Stimulated activated naive CD4-positive, alpha-beta T cell treated with Interleukin-2 at 50 U/mL for 16 hours (primary cell): ENCODE measurements at regions not wholly inside any gene's neighbourhood (a gene's known extent, or its start where the extent isn't known, plus 50 kb on each side); places are given as distances from the start of the nearest gene placed in this dataset.

Source experiments
- DNase-seq: peaks from one replicate; lab custom pipeline; 2025; lab: John Stamatoyannopoulos, UW

DNA sequence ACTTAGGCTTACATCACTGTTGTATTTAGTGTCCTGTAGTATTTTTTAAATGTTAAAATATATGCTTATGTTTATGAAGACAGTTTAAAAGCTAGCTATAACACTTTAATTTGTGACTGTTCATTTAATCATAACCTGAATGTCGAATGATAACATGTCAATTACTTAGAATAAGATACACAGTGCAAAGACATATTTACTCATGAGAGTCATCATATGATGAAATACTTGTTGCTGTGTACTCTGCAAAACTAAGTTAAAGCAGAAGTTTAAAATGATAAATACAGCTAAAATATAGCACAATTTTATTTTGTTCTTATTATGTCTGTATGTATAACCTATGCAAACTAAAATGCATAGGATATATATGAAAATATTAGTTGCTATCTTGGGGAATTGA, 497.4 kb downstream of the FSCB start:
- DNase-seq, result no peak

DNA sequence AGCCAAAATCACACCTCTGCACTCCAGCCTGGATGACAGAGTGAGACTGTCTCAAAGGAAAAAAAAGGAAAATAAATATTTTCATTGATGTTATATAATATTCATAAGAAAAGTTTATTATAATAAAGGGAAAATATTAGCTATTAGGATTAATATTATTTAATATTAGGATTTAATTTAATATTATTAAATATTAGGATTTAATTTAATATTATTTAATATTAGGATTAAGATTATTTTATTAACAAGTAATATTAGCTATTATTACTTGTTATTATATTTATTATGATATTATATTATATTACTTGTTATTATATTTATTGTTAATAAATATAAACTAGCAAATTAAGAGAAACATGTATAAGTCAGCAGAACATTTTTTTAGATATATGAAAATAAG, 518.1 kb downstream of the FSCB start:
- no peak for DNase-seq

DNA sequence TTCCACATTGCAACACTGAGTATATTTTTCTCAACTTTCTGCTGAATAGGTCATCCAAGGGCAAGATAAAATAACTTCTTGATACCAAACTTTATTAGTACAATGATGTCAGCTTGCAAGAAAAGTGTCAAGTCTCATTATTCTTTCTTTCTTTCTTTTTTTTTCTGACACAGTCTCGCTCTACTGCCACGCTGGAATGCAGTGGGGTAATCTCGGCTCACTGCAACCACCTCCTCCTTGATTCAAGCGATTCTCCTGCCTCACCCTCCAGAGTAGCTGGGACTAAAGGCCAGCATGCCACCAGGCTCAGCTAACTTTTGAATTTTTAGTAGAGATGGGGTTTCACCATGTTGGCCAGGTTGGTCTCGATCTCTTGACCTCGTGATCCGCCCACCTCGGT, 523.4 kb downstream of the FSCB start:
- DNase-seq, result no peak

DNA sequence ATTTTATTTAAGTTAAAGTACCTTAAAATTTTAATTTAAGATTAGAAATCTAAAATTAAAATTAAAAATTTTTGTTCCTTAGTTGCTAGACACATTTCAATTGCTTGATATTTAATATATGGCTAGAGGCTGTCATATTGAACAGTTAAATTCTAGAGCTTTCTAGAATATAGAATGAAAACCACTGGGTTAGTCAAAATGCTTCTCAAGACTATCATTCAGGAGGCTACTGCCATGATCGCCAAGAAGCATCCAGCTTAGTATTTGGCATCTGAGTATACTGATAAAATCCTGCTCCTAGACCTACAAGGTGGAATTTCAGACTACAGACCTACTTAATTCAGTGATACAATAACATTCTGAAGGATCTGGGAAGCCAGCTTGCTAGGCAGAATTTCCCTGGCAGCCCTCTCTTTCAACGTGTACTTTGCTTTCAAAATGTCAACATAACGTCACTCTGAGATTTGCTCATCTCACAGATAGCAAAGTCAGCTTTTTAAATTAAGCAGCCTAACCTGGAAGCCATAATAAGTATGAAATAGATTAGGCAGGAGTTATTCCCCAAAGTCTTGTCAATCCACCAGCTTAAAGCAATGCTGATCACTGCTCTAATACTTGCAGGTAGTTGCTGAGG, 525.8 kb downstream of the FSCB start:
- no peak for DNase-seq

DNA sequence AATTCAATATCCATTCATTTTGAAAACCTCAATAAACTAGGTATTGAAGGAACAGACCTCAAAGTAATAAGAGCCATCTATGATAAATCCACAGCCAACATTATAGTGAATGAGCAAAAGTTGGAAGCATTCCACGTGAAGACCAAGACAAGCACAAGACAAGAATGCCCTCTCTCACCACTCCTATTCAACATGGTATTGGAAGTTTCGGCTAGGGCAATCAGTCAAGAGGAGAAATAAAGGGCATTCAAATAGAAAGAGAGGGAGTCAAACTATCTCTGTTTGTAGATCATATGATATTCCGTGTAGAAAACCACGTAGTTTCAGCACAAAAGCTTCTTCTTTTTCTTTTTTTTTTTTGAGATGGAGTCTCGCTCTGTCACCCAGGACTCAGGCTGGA, 550.3 kb downstream of the FSCB start:
- DNase-seq, result no peak

DNA sequence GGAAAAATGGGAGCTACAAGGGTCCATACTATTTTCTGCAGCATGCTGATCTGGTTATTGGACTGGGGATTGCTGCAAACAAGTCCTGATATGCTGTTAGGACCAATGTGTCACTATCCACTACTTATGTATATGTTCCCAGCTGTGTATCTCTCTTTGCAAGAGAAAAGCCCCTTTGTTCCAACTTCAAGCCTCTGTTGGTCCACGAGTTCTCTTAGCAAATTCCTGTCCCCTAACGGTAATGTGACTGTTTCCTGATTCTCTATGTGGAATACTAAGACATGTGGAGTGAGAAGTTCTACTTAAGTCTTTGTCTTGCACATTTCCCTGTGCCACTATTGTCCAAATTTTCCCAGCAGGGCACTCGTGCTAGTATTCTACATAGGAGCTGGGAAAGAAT, 557.7 kb downstream of the FSCB start:
- DNase-seq, result no peak

DNA sequence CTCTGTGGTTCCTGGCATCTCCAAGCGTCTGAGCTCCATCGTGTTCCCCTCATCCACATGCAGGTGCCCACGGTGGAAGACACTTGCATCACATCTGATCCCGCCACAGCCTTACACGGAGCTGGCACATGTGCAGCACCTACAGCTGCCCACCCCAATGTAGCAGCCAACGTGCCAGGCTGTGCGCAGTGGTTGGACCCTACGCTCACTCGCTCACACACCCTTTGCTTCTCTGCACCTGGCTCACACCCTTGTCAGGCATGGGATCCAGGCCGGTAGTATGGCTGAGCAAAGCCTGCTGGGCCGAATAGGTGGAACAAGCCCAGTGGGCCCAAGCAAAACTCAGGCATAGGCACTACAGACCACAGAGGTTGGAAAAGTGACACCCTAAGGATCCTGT, 567.2 kb downstream of the FSCB start:
- DNase-seq, result no peak

DNA sequence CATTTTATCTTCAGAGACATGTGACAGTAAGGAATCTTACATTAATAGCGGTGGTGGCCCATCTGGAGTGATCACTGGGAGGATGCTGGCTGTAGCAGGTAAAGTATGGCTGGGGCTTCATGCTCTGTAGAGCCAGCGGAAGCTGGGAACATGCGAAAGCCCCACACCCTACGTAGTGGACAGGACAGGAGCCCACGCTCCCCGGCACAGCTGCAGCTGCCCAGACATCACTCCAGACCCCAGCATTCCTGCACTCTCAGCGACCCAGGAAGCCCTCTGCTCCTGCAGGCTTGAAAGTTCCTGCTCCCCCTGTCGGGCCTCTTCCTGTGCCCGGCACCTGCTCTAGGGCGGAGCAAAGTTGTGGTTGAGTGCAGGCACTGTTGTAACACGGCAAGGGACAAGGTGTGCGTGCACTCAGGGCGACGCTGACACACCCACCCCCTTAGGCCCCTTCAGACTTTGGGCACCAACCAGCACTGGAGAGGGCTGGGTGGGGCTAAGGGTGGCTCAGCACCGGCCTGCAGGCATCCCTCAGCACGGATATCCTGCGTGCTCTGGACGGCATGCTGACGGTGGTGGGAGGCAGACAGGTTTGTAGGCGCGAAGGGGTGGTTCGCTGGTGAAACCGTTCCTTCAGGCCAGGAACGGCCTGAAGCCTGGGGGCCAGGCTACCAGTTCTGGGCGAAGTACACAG, 568.3 kb downstream of the FSCB start:
- DNase-seq, result no peak

DNA sequence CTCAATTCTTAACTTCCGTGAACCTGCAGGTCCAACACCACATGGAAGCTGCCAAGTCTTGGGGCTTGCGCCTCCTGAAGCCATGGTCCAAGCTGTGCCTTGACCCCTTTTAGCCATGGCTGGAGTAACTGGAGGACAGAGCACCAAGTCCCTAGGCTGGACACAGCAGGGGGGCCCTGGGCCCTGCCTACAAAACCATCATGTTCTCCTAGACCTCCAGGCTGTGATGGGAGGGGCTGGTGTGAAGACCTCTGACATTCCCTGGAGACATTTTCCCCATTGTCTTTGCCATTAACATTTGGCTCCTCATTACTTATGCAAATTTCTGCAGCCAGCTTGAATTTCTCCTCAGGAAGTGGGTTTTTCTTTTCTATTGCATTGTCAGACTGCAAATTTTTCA, 570.1 kb downstream of the FSCB start:
- no peak for DNase-seq

DNA sequence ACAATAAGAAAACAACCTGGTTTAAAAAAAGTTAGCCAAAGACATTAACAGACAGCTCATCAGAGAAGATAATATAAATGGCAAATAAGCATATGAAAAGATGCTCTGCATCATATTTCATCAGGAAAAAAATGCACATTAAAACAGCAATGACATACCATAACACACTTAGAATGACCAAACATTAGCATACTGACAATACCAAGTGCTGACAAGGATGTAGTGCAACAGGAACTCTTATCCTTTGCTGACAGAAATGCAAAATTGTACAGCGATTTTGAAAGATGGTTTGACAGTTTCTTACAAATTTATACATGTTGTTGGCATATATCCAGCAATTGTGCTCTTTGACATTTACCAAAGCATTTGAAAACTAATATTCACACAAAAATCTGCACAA, 573.0 kb downstream of the FSCB start:
- DNase-seq, result no peak

DNA sequence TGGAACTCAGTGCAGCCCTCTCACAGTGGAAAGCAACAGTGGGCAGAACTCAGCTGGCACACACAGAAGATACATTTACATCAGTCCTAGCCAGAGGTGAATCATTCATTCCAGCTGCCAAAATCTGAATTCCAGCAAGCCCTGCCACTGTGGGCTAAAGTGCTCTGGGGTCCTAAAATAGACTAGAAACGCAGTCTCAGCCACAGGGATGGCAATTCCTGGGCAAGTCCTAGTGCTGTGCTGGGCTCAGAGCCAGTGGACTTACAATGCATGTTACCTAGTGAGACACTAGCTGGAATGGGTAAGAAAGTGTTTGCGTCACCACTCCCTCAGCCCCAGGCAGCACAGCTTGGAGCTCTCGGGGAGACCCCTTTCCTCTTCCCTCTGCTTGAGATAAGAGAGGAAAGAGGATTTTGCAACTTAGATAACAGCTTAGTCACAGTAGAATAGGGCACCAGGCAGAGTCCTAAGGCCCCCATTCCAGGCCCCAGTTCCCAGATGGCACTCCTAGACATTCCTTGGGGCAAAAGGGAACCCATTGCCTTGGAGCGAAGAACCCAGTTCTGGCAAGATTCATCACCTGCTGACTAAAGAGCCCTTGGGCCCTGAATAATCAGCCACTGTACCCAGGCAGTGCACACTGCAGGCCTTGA, 592.9 kb downstream of the FSCB start:
- no peak for DNase-seq

DNA sequence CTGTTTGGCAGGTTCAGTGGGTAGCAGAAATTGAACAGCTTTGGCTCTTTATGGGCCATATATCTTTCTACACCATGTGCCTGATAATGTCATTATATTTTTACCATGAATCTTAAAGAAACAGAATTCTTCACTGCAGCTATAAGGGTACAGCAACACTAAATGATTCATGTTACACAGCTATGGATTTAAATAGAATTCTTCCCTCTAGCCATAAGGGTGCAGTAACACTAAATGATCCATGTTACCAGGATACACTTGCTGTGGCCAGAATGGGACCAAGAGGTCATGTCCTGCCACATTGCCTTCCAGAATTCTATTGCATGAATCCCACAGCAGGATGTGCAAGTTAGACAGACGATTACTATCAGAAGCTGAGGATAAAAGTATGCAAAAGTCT, 603.9 kb downstream of the FSCB start:
- DNase-seq, result no peak

DNA sequence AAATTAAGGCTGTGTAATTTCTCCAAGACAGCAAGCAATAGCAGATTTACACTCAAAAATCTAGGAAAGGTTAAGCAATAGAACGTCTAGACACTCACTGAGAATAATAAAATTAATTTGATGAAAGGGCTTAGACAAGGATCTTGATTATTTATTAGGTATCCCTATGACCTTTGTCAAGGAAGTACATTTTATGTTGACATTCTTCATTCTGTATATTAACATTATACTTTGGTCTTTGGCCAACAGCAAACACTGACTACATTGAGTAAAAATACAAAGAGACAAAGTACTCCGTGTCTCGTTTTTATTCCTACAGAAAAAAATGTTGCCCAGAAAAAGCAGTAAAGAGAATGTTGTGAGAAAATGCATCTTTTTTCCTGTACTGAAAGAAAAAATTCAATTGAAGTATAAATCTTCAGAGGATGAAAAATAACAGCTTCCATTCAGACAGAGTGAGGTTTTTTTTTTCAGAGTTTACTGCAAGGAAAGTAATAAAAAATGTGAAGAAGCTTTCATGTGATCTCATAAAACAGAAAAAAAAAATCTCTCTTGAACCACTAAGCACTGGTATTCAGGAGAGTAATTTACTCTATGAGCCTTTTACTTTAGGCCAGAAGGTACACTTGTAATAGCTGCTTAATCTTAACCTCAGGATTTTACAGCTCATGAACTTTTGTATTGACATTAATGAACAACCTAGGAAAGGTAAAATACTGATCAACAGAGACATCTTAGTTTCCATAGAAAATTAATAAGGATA, 605.0 kb downstream of the FSCB start:
- DNase-seq, result no peak

DNA sequence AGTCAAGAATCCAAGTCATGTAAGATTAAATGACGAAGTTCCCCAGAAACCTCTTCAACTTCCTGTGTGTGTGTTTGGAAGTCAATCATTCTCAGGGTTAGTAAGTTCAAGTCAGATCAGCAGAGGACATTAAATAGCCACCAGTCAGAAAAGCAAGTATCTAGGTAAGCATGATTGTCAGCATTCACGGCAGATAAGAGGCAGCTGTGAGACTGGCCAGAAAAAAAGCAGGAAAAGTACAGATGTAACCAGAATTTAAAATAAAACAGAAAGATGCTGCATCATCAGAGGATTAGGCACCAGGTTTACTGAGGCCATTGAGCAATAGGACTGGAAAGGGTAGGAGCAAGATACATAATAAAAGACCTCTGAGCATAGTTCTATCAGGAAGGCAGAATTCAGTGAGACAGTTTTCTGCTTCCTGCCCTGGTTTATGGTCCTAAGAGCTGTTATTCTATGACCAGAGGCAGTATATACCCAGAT, 606.9 kb downstream of the FSCB start:
- DNase-seq, result no peak

DNA sequence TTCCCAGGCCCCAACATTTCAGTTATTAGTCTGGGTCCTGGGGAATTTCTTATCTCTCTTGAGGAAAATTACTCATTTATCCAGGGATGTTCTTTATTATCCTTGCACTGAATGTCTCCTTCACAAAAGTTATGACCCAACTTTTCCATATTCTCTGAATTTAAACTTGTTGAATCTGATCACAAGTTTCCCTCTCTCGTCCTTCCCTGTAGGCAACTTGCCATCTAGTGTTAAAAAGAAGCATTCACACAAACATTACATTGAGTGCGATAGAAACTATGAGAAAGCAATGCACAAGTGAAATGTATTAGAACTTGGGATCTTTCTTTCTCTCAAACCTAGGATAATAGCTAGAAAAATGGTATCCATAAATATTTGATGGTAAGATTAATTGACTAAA, 608.4 kb downstream of the FSCB start:
- no peak for DNase-seq

DNA sequence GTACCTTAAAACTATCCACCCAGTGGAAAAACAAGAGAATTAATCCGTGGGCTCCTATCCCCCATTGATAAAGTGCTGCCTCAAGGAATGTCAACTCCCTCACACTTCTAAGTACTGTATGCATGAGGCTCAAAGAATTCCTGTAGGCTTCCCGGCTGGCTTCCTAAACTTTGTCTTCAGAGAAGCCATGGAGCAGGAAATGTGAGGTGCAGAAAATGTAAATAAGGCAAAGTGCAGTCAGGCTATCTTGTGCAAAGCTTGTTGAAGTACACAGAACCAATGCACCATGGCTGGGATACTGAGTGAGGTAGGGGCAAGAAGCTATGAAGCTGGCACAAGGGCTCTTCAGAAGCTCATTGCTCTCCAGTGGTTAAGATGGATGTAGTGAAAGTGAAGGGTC, 611.0 kb downstream of the FSCB start:
- DNase-seq, result no peak

DNA sequence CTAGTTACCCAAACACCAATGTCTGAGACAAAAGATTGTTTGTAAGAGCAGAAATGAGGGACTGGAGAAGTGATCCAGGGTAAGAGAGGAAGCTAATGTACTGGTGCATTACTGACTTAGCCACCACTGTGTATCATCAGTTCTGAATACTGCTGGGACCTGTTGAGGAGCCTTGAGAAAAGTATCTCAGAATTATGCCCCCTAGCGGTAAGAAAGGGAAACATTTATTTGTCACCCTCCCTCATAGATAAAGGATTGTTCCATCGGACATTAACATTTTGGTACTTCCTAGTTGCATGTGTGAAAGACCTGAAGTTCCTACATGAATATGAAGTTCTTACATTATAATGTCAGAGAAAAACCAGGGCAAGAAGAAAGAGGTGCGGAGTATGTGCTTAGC, 612.5 kb downstream of the FSCB start:
- DNase-seq, result no peak

DNA sequence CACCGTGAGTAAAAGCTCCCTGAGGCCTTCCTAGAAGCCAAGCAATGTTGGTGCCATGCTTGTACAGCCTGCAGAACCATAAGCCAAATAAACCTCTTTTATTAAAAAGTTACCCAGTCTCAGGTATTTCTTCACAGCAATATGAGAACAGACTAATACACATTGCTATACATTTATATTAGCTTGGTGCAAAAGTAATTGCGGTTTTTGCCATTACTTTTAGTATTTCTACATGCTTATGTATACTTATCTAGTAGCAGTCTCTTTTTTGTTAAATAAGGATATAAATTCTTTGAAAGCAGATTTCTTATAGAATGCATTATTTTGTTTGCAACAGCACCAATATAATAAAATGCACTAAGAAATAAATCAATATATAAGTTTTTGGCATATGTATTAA, 619.6 kb downstream of the FSCB start:
- no peak for DNase-seq

DNA sequence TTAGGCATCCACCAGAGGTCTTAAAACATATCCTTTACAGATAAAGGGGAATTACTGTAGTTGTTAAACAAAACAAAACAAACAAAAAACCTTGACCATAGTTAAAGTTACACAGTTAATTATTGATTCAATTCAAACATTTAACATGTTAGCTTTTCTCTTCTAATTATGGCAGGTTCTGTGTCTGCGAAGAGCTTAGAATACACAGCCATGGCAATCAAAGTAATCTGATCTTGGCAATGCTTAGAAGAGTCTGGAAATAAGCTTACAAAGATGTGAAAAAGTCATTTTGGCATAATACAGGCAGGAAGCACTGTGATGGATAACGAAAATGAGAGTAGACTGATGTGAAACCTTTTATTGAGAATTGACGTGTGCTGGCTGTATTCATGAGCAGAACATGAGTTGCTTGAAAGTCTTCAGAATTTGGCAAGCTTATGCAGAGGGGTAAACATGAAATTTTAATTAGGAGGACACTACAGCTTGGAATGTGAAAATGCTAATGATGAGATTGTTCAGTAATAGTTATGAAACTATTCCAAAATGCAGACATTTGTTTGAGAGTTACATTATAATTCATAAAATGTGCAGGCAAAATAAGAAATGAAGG, 629.6 kb downstream of the FSCB start:
- no peak for DNase-seq

DNA sequence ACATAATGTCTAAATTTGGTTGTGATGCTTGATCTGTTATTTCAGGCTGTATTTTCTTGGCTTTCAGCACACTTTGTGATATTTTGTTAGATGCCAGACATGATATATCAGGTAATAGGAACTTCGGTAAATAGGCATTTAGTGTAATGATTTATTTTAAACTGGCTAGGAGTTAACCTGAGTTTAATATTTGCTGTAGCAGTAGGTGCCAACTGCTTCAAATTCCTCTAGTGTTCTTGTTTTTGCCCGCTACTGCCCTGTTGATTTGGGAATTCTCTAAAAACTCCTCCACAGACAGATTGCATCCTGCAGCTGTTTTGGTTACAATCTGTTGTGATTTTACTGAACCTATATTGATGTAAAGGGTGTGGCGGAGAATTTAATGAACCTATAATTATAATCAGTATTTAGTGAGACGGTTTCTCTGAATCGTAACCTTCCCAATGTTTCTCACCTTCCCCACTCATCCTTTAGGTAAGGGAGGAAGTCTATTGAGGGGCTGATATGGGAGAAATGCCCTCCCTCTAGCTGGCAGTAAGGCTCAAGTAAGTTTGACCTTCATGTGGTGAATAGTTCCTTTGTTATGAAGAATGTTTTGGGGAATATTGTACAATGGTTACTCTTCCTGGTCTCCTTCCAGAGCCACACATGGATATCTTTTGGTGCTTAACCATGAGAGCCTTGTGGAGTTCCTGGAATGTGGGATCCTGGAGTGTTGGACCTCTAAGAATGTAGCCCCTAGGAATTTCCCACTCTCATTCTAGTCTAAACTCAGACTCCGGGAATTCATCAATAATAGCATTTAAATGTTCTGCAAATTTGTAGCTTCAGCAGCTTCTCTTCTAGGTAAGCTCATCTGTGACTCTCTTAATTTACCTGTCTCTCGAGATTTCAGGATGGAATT, 634.1 kb downstream of the FSCB start:
- DNase-seq, result no peak

DNA sequence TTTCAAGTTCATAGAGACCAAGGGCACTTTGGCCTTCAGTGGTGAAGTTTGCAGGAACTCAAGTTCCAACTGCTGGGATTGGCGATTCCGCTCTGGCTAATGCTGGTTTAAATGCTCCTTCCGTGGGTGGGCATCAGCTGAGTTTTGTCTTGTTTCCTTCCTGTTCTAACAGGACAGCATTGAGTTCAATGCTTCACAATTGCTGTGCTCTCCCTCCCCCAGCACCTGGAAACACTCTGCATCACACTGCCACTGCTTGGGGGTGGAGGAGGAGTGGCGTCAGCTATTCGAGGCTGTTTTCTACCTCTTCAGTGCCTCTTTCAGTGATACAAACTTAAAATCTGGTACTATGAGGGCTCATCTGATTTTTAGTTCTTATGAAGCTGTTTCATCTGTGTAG, 634.9 kb downstream of the FSCB start:
- no peak for DNase-seq
